OCI-LY3 (cell line): ENCODE measurements at regions not wholly inside any gene's neighbourhood (a gene's known extent, or its start where the extent isn't known, plus 50 kb on each side); places are given as distances from the start of the nearest gene placed in this dataset.

Experiments
- H2AFZ ChIP-seq: fragments of 200-600, 300-600 bp; shearing (Covaris generic); 2 replicates; pipeline ENCODE4 v1.6.0; 2014; ENCODE audit warnings: antibody characterized with exemption, low read depth, low read length
- H3K27ac ChIP-seq: fragments of 200-600, 300-600 bp; sonication (generic); 2 replicates; pipeline ENCODE4 v1.5.1; 2014; ENCODE audit warnings: mild to moderate bottlenecking, low read length, moderate library complexity, mixed read lengths
- H3K27me3 ChIP-seq: fragments of 200-600, 300-600 bp; sonication (generic); 2 replicates; pipeline ENCODE4 v1.6.1; 2014; ENCODE audit warnings: low read depth, low read length, mixed read lengths
- H3K36me3 ChIP-seq: fragments of 200-600, 300-600 bp; sonication (generic); replicated peaks from 2 replicates; pipeline ENCODE3; 2014; ENCODE audit warnings: low read depth, low read length, mixed read lengths
- H3K4me1 ChIP-seq: fragments of 300-600, 200-600 bp; sonication (generic); 2 replicates; pipeline ENCODE4 v1.6.1; 2014; ENCODE audit warnings: low read length, mixed read lengths
- H3K4me2 ChIP-seq: fragments of 200-600, 300-600 bp; sonication (generic); 2 replicates; pipeline ENCODE4 v1.6.1; 2014; ENCODE audit warnings: low read length, mixed read lengths
- H3K4me3 ChIP-seq: fragments of 300-600, 200-600 bp; sonication (generic); 2 replicates; pipeline ENCODE4 v1.5.1; 2014; ENCODE audit warnings: antibody characterized with exemption, mild to moderate bottlenecking, low read length, moderate library complexity
- H3K79me2 ChIP-seq: fragments of 300-600, 200-600 bp; shearing (Covaris generic); 2 replicates; pipeline ENCODE4 v1.6.1; 2014; ENCODE audit warnings: mild to moderate bottlenecking, low read length, mixed read lengths
- H3K9ac ChIP-seq: fragments of 300-600, 200-600 bp; shearing (Covaris generic); 2 replicates; pipeline ENCODE4 v1.6.0; 2014; ENCODE audit warnings: mild to moderate bottlenecking, low read length, moderate library complexity
- H3K9me3 ChIP-seq: fragments of 200-600, 300-600 bp; shearing (Covaris generic); 2 replicates; pipeline ENCODE4 v1.6.1; 2014; ENCODE audit warnings: low read length, mixed read lengths; ENCODE audit not compliant: insufficient read depth
- H4K20me1 ChIP-seq: fragments of 200-600, 300-600 bp; sonication (generic); 2 replicates; pipeline ENCODE4 v1.6.1; 2016; ENCODE audit warnings: low read length, mixed read lengths; ENCODE audit not compliant: insufficient read depth
- CTCF ChIP-seq: fragments of 200-600, 300-600 bp; sonication (generic); IDR thresholded peaks from 2 replicates; pipeline ENCODE4 v1.5.1; 2014; ENCODE audit warnings: antibody characterized with exemption, low read length, low read depth
- EZH2phosphoT487 ChIP-seq: fragments of 200-600 bp; shearing (Covaris generic); IDR thresholded peaks from 2 replicates; pipeline ENCODE4 v1.6.1; 2018; ENCODE audit warnings: antibody characterized with exemption, mixed run types, low read depth

DNA sequence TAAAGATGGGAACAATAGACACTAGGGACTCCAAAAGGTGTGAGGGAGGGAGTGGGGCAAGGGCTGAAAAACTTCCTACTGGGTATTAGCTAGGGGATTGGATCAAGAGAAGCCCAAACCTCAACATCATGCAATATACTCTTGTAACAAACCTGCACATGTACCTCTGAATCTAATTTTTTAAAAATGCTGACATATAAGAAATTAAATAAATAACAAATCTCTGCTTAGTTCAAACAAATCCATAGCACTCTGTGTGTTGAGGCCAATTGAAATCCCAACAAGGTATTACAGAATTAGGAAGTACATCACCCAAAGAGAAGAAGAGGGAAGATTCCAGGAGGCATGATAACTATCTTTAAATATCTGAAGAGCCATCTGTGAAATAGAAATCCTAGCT, 55.4 kb upstream of the CDH20 start:
- Histone ChIP-seq H3K4me3 (no peak overlapping the region), H3K36me3 (no peaks in the 10 kb centered on the region), H3K9me3 (no peaks in the 10 kb centered on the region), H2AFZ (no peak overlapping the region), H3K4me1 (no peaks in the 10 kb centered on the region), H3K27ac (no peak overlapping the region), H3K4me2 (no peak overlapping the region), H3K79me2 (no peaks in the 10 kb centered on the region), H4K20me1 (no peaks in the 10 kb centered on the region), H3K9ac (no peak overlapping the region), H3K27me3 (no peaks in the 10 kb centered on the region)
- no peak for TF ChIP-seq EZH2phosphoT487
- no peak for TF ChIP-seq CTCF

DNA sequence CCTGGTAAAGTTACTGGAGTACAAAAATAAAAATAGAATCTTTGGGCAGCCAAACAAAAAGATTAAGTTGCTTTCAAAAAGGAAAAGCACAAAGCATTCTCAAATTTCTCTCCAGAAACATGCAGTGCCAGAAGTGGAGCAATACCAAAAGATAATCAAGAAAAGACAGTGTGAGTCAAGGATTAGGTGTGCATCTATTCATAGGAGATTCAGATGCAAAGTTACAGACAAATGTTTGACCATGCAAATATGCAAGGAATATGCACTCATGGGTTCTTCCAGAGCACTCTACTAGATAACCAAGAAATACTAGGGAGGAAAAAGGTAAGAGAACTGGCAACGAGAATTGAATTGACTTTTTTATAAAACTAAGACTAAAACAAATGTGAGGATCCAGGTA, 51.8 kb upstream of the CDH20 start:
- Histone ChIP-seq H3K4me1 (no peaks in the 10 kb centered on the region), H3K9ac (no peak overlapping the region), H3K79me2 (no peaks in the 10 kb centered on the region), H2AFZ (no peak overlapping the region), H3K4me3 (no peak overlapping the region), H3K27me3 (no peaks in the 10 kb centered on the region), H3K4me2 (no peak overlapping the region), H4K20me1 (no peaks in the 10 kb centered on the region), H3K36me3 (no peaks in the 10 kb centered on the region), H3K27ac (no peak overlapping the region), H3K9me3 (no peaks in the 10 kb centered on the region)
- TF ChIP-seq EZH2phosphoT487, result no peak
- no peak for TF ChIP-seq CTCF

GRCh38 chr18:61282926-61283325, 50.3 kb upstream of the CDH20 start:
- no peak for TF ChIP-seq EZH2phosphoT487
- no peak for TF ChIP-seq CTCF
- no peak overlapping the region for H3K4me2 ChIP-seq
- no peaks in the 10 kb centered on the region for H4K20me1 ChIP-seq
- H3K36me3 ChIP-seq, result no peaks in the 10 kb centered on the region
- H3K9me3 ChIP-seq, result no peaks in the 10 kb centered on the region
- H3K9ac ChIP-seq, result no peak overlapping the region
- H3K79me2 ChIP-seq, result no peaks in the 10 kb centered on the region
- H3K4me3 ChIP-seq, result no peak overlapping the region
- no peak overlapping the region for H3K27ac ChIP-seq
- H3K27me3 ChIP-seq, result no peaks in the 10 kb centered on the region
- no peaks in the 10 kb centered on the region for H3K4me1 ChIP-seq
- no peak overlapping the region for H2AFZ ChIP-seq
